Forelimb muscle (tissue), 1 donor: ENCODE measurements at regions not wholly inside any gene's neighbourhood (a gene's known extent, or its start where the extent isn't known, plus 50 kb on each side); places are given as distances from the start of the nearest gene placed in this dataset.

ENCODE experiments used
- DNase-seq: peaks from one replicate; pipeline ENCODE4 v3.0.0-alpha.2; 2013; ENCODE audit warnings: low read depth

- no peak for DNase-seq
Measured at GRCh38 chr22:47567126-47568090, 805.0 kb downstream of the TBC1D22A start.

DNA sequence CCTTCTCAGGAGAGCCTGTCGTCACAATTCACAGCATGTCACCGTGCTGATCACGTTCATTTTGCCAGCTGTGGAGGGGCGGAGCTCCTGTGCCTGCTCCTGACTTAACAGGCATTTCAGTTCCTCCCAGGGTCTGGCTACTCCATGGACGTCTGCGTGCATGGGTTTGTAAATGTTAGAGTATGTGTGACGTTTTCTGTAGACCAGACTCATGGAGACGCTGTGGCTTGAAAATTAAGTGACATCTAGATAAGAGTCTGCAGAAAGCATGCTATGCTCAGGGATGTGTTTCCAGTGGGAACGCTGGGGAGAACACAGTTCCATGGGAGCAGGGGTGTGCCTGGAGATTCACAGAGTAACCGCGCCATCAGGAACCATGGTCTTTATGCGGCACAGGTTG is 804.0 kb downstream of the TBC1D22A start:
- DNase-seq = no peak

DNA sequence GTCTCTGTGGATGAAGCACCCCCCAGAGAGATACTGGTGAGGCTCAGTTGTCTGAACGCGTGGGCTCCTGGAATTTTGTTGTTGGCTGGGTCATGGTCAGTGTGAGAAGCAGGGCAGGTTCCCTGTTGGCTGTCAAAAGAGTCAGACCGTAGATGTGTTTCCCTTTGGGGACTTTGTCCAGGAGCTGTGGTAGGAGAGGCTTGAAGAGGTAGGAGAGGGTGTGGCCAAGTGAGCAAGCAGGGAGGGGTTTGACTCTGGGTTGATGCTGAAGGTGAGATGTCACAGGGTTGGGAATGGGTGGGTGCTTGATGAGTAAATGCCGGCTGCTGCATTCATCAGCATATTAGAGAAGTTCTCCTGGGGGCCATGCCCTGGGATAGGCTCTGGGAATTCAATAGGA is 803.2 kb downstream of the TBC1D22A start:
- no peak for DNase-seq

- no peak for DNase-seq
Measured at GRCh38 chr22:47564651-47565434, 802.4 kb downstream of the TBC1D22A start.

DNA sequence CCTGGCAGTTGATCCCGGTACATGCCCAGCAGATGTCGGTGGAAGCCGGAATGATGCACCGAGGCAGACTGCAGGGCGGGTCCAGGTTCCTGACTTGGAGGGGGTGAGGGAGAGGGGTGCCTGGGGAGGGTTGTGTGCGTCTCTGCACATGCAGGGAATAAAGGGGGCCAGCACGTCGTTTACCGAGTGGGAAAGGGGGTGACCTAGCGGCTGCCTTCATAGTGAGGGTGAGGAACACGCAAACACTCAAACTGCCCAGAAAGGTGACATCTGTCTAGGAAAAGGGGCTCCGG is 801.7 kb downstream of the TBC1D22A start:
- no peak for DNase-seq

GRCh38 chr22:47563406-47564157 is 801.1 kb downstream of the TBC1D22A start:
- DNase-seq = no peak

GRCh38 chr22:47561766-47562165 is 799.3 kb downstream of the TBC1D22A start:
- DNase-seq = no peak

GRCh38 chr22:47561115-47561675 is 798.7 kb downstream of the TBC1D22A start:
- no peak for DNase-seq

DNA sequence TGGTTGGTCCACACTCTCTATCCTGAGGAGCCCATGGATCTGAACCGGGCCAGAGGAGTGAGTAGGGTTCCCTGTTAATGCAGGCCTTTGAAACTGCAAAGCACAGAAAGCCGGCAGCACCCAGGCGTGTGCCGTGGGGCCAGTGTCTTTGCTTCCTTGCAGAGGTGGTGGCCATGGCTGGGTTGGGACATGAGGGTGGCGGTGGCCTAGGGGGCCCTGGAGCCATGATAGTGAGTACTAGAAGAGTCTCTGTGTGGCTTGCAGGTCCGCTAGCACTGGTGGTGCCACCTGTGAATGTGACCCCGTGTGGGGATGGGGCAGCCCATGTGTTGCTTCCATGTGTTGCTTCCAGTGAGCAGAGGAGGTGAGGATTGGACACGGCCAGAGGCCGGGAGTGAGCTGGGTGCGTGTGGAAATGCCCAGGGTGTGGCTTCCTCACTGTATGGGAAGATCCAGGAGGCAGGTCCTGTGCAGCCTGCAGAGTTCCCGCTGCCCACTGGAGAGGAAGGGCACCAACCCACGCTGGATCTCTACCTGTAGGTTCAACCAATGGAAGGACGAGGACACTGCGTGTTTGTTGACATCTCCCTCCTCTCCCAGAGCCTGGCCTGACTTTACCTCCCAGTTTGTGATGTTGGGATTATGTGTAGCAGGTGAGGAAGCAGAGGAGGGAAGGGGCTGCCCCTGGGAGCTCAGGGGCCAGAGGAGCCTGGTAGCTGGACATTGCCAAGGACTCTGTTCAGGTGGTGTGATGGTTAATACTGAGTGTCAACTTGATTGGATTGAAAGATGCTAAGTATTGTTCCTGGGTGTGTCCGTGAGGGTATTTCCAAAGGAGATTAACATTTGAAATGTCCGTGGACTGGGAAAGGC is 796.6 kb downstream of the TBC1D22A start:
- DNase-seq = no peak

DNA sequence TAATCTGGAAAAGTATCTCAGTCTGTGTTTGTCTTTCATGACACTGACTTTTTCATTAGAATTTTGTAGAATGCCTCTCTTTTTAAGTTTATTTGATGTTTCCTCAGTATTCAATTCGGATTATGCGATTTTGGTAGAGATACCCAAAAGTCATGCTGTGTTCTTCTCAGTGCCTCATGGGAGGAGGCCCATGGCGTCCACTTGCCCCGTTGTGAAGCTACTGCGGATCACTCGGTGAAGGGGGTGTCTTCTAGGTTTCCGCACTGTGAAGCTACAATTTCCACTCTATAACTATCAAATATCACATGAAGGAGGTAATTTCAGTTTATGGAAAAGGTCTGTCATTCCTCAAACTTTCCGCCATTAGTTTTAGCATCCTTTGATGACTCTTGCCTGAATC is 794.0 kb downstream of the TBC1D22A start:
- no peak for DNase-seq

DNA sequence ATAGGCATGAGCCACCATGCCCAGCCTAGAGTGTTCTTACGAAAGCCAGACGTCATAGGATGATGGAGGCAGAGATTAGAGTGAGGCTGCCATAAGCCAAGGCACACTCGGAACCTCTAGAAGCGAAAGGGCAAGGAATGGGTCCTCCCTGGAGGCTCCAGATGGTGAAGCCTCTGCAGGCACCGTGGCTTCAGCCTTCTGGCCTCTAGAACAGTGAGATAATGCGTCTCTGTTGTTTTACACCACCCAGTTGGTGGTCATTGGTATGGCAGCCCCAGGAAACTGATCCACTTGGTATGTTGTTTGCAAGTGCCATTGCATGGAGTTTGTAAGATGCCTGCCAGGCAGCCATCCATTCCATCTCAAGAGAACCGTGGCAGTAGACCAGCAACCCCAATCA is 791.0 kb downstream of the TBC1D22A start:
- no peak for DNase-seq

DNA sequence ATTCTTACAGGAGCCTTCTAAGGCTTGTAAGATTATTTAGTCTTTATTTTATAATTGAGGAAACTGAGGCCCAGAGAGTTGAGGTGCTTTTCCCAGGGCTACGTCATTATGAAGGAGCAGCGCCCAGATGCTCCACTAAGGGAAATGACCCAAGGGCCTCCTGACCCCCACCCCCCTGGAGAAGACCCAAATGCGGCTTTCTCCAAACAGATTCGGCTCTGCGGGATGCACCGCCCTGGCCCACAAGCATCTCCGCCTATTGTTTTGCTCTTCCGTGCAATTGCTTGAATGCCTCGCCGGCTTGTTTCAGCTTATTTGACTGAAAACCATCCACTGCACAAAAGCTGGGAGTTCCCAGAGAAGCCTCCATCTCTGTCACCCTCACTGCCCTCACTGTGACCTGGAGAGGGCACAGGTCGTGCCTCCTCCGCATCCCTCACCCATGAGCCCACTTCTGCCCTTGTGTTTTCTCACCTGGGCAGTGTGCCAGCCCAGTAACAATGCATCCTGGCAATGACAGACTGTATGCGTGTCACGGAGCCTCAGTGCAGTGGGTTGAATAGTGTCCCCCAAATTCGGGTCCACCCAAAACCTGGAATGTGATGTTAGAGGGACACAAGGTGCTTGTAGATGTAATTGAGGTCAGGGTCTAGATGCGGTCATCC is 790.2 kb downstream of the TBC1D22A start:
- no peak for DNase-seq

- DNase-seq = no peak
Measured at GRCh38 chr22:47552024-47552423, 789.6 kb downstream of the TBC1D22A start.

GRCh38 chr22:47551431-47551775 is 789.0 kb downstream of the TBC1D22A start:
- no peak for DNase-seq

- DNase-seq = no peak
Measured at GRCh38 chr22:47550524-47551430, 788.3 kb downstream of the TBC1D22A start.

- DNase-seq = no peak
Measured at GRCh38 chr22:47549741-47550340, 787.4 kb downstream of the TBC1D22A start.

GRCh38 chr22:47548953-47549740 is 786.7 kb downstream of the TBC1D22A start:
- no peak for DNase-seq
